Breast epithelium (tissue), 4 donors: ENCODE measurements at regions not wholly inside any gene's neighbourhood (a gene's known extent, or its start where the extent isn't known, plus 50 kb on each side); places are given as distances from the start of the nearest gene placed in this dataset.

ENCODE experiments used
- DNase-seq, 2 donors: peaks; one replicate each; pipeline ENCODE4 v3.0.0-alpha.2; 2019; ENCODE audit warnings: low spot score in 2 of 2
- H3K27ac ChIP-seq, 2 donors: fragments of 200-600 bp; sonication (generic) in 1 of 2; one replicate each; pipeline ENCODE4 v1.5.1; 2016 to 2019; ENCODE audit warnings: mild to moderate bottlenecking in 1 of 2
- H3K27me3 ChIP-seq, 2 donors: fragments of 200-600 bp; sonication (generic) in 1 of 2; one replicate each; pipeline versions ENCODE4 v1.5.1 to v1.6.0; 2017 to 2019; ENCODE audit warnings: control low read depth in 1 of 2, mild to moderate bottlenecking in 1 of 2
- H3K36me3 ChIP-seq: fragments of 200-600 bp; one replicate; pipeline ENCODE4 v1.5.1; 2019
- H3K4me1 ChIP-seq, 2 donors: fragments of 200-600 bp; sonication (generic); one replicate each; pipeline ENCODE4 v1.5.1; 2016 to 2019; ENCODE audit warnings: control low read depth in 1 of 2
- H3K4me3 ChIP-seq, 3 donors: fragments of 200-600 bp; sonication (generic); 1 replicate in 2 of 3; 2 replicates in 1 of 3; pipeline ENCODE4 v1.5.1; 2016 to 2019; ENCODE audit warnings: mild to moderate bottlenecking in 3 of 3, moderate library complexity in 2 of 3
- H3K9me3 ChIP-seq, 2 donors: fragments of 200-600 bp; sonication (generic) in 1 of 2; one replicate each; pipeline ENCODE4 v1.5.1; 2016 to 2019; ENCODE audit warnings: control low read depth in 1 of 2
- CTCF ChIP-seq, 3 donors: fragments of 450-650 bp; IDR thresholded peaks; one replicate each; pipeline ENCODE4 v1.5.1; 2016 to 2017; ENCODE audit warnings: antibody characterized with exemption in 3 of 3, mild to moderate bottlenecking in 3 of 3, moderate library complexity in 3 of 3
- POLR2A ChIP-seq: fragments of 450-650 bp; IDR thresholded peaks from one replicate; pipeline ENCODE4 v1.6.1; 2016; ENCODE audit warnings: antibody characterized with exemption, mild to moderate bottlenecking, moderate library complexity
- POLR2AphosphoS5 ChIP-seq, 3 donors: sonication (generic); formaldehyde crosslinking; IDR thresholded peaks; one replicate each; pipeline ENCODE4 v1.6.1; 2017; ENCODE audit warnings: antibody characterized with exemption in 3 of 3
- intact Hi-C: fragments of 100-400 bp; cut with DNase I; formaldehyde crosslinking; loops from one replicate; pipeline ENCODE4 v1.15.1; 2023; ENCODE audit warnings: low total_unique reads

DNA sequence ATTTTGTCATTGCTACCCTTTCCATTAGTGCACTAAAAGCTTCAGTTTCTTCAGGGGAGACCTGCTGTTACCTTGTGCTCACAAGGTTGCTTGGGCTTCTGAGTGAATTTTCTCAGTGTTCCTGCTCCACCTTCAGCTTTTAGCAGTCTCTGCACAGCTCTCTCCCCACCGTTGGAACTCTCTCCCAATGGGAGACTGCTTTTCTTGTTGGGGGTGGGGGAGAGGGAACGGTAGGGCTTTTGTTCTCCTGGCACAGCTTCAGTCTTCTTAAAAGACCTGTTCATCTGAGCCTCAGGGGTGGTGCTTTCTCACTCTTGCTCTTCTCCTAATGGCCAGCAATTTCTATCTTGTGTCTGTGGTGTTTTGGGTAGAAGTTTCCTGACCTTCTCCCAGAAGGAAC lies 915.7 kb downstream of the EFNA5 start:
- H3K4me1 ChIP-seq = no peaks in the 10 kb centered on the region
- no peaks in the 10 kb centered on the region for H3K9me3 ChIP-seq
- H3K4me3 ChIP-seq = no peak overlapping the region
- no peak overlapping the region for H3K27ac ChIP-seq
- no peak for DNase-seq
- intact Hi-C loops = no loop called here
- H3K27me3 ChIP-seq = no peaks in the 10 kb centered on the region
- TF ChIP-seq POLR2AphosphoS5 (IDR thresholded peaks at IDR 0.05) (no peak), CTCF (IDR thresholded peaks at IDR 0.05) (no peak), POLR2A (no peak)
- no peaks in the 10 kb centered on the region for H3K36me3 ChIP-seq

- Histone ChIP-seq H3K27me3 (no peaks in the 10 kb centered on the region), H3K36me3 (no peaks in the 10 kb centered on the region), H3K4me3 (no peak overlapping the region), H3K4me1 (no peaks in the 10 kb centered on the region), H3K9me3 (no peaks in the 10 kb centered on the region), H3K27ac (no peak overlapping the region)
- TF ChIP-seq POLR2AphosphoS5 (IDR thresholded peaks at IDR 0.05) (no peak), POLR2A (no peak), CTCF (IDR thresholded peaks at IDR 0.05) (no peak)
- DNase-seq = no peak
- intact Hi-C loops = no loop called here
These were observed 920.9 kb downstream of the EFNA5 start for GRCh38 chr5:106749826-106750225.

DNA sequence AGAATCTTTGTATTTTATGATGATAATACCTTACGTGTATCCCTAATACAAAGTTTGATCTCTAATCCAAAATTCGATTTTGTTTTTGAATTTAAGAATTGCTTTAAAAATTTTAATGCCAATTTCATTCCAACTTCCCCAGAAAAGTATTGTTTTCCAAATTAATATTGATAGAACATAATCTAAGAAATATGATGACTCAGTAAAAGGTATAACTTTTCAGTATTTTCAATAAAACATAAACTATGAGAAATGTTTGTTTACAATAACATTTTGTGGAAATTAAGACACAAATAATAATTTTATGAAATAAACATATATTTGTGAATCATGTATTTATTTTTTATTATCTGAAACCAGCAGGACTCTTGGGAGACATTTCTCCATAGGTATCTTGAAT lies 931.6 kb downstream of the EFNA5 start:
- H3K9me3 ChIP-seq = peaks cover 0 to 15% of the 10 kb centered on the region in 2 donors
- H3K4me1 ChIP-seq = no peaks in the 10 kb centered on the region
- H3K4me3 ChIP-seq = no peak overlapping the region
- no peaks in the 10 kb centered on the region for H3K36me3 ChIP-seq
- no peak overlapping the region for H3K27ac ChIP-seq
- TF ChIP-seq POLR2AphosphoS5 (IDR thresholded peaks at IDR 0.05) (no peak), POLR2A (no peak), CTCF (IDR thresholded peaks at IDR 0.05) (no peak)
- DNase-seq = no peak
- intact Hi-C loops = no loop called here
- H3K27me3 ChIP-seq = no peaks in the 10 kb centered on the region

DNA sequence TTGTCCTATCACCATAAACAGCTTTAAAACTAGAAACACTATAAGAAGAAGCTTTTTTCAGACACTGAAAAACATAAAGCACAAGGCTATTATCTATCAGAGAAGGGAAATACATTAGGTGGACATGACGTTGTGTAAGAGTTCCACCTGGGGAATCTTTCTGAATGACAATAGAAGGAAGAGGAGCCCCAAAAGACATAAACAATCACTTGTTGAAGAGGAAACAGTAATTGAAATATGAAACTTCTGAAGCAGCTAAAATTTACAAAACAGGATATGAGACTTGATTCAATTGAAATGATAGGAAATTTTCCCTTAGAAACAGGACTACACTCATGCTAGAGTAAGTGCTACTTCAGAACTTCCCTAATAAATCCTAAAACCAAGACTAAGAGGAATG lies 933.6 kb downstream of the EFNA5 start:
- H3K36me3 ChIP-seq = no peaks in the 10 kb centered on the region
- no peaks in the 10 kb centered on the region for H3K4me1 ChIP-seq
- TF ChIP-seq CTCF (IDR thresholded peaks at IDR 0.05) (no peak), POLR2AphosphoS5 (IDR thresholded peaks at IDR 0.05) (no peak), POLR2A (no peak)
- intact Hi-C loops = no loop called here
- H3K4me3 ChIP-seq = no peak overlapping the region
- H3K9me3 ChIP-seq = peaks cover 4 to 34% of the 10 kb centered on the region in 2 donors
- DNase-seq = no peak
- no peak overlapping the region for H3K27ac ChIP-seq
- no peaks in the 10 kb centered on the region for H3K27me3 ChIP-seq

GRCh38 chr5:106732624-106733023 lies 938.1 kb downstream of the EFNA5 start:
- no peaks in the 10 kb centered on the region for H3K4me1 ChIP-seq
- intact Hi-C loops = no loop called here
- H3K27me3 ChIP-seq = no peaks in the 10 kb centered on the region
- no peak overlapping the region for H3K27ac ChIP-seq
- no peak overlapping the region for H3K4me3 ChIP-seq
- H3K9me3 ChIP-seq = peaks cover 4 to 36% of the 10 kb centered on the region in 2 donors
- no peaks in the 10 kb centered on the region for H3K36me3 ChIP-seq
- no peak for DNase-seq
- TF ChIP-seq CTCF (IDR thresholded peaks at IDR 0.05) (no peak), POLR2AphosphoS5 (IDR thresholded peaks at IDR 0.05) (no peak), POLR2A (no peak)
